Gastroesophageal sphincter (tissue), 3 donors: ENCODE measurements at regions not wholly inside any gene's neighbourhood (a gene's known extent, or its start where the extent isn't known, plus 50 kb on each side); places are given as distances from the start of the nearest gene placed in this dataset.

Experiments
- POLR2A ChIP-seq, 2 donors: fragments of 450-650 bp; IDR thresholded peaks; one replicate each; pipeline ENCODE4 v1.6.1; 2017; ENCODE audit warnings: antibody characterized with exemption in 2 of 2, mild to moderate bottlenecking in 2 of 2, moderate library complexity in 1 of 2
- POLR2AphosphoS5 ChIP-seq: sonication (generic); formaldehyde crosslinking; IDR thresholded peaks from one replicate; pipeline ENCODE4 v1.6.1; 2017; ENCODE audit warnings: antibody characterized with exemption
- TF ChIP-seq, protein P1 (sequence below), 4 experiments: fragments of 200-600 bp in 2 of 4; fragments of 450-650 bp in 2 of 4; sonication (generic) in 1 of 4; IDR thresholded peaks; one replicate each; pipeline ENCODE4 v1.5.1; 2017 to 2019; ENCODE audit warnings: antibody characterized with exemption in 4 of 4, mild to moderate bottlenecking in 2 of 4, moderate library complexity in 2 of 4

DNA sequence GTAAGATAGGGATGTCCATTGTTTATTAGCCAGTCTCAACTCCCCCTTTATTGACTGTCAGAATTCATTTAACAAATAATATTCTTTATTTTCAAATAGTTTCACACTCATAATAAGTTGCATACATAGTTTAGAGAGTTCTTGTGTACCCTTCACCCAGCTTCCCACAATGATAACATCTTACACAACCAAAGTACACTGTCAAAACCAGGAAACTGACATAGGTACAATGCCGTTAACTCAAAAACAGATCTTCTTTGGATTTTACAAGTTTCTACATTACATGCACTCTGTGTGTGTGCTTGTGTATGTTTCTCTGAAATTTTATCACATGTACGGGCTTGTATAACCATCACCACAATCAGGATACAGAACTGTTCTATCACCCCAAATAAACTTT is 64.4 kb upstream of the IFNLR1 start:
- no peak for TF ChIP-seq POLR2A (IDR thresholded peaks at IDR 0.05)
- TF ChIP-seq POLR2AphosphoS5, result no peak
- TF ChIP-seq, protein P1, sequence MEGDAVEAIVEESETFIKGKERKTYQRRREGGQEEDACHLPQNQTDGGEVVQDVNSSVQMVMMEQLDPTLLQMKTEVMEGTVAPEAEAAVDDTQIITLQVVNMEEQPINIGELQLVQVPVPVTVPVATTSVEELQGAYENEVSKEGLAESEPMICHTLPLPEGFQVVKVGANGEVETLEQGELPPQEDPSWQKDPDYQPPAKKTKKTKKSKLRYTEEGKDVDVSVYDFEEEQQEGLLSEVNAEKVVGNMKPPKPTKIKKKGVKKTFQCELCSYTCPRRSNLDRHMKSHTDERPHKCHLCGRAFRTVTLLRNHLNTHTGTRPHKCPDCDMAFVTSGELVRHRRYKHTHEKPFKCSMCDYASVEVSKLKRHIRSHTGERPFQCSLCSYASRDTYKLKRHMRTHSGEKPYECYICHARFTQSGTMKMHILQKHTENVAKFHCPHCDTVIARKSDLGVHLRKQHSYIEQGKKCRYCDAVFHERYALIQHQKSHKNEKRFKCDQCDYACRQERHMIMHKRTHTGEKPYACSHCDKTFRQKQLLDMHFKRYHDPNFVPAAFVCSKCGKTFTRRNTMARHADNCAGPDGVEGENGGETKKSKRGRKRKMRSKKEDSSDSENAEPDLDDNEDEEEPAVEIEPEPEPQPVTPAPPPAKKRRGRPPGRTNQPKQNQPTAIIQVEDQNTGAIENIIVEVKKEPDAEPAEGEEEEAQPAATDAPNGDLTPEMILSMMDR (IDR thresholded peaks at IDR 0.05), result no peak
